ENCODE measurements at regions not wholly inside any gene's neighbourhood (a gene's known extent, or its start where the extent isn't known, plus 50 kb on each side); places are given as distances from the start of the nearest gene placed in this dataset.
"Not testable (repeated sequence)": the region's sequence is repeated elsewhere in the genome, so short reads cannot be mapped to it uniquely, and the experiment has no call there.

DNA sequence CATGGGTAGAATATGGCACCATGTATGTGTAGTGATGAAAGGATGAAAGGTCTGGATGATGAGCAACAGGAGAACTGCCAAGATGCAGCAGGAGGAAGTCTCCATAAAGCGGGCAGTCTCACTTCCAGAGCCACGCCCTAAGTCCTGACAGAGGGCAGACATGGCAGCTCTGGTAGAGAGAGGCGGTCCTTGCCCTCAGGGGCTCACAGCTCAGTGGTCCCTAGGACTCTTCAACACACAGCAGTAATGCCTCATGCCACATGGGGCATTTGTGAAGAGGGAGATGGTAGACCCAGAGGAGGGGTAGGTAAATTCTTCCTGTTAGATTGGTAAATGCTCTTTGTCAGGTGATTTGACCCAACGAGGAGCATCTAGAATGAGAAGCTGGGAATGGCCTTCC is 1088.4 kb downstream of the BCL11B start:
- no peak for DNase-seq (ENCODE audit: low read depth in 2 of 2)

DNA sequence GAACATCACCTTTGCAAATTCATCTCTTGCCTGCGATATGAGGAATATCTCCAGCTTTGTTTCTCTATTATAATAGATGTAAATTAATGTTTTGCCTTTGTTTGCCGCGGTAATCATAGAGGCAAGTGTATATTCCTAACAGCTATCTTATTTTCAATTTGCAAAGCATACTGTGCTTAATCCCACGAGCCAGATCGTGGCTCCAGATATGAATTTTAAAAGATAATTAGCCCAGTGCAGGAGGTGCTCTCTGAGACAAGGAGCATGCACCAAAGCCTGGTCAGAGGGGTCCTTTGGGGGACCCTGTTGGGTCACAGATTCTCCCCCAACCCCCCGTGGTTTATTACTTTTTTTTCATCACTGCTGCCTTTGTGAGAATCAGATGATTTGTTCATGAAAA is 1087.5 kb downstream of the BCL11B start:
- DNase-seq (ENCODE audit: low read depth in 2 of 2), result no peak

DNA sequence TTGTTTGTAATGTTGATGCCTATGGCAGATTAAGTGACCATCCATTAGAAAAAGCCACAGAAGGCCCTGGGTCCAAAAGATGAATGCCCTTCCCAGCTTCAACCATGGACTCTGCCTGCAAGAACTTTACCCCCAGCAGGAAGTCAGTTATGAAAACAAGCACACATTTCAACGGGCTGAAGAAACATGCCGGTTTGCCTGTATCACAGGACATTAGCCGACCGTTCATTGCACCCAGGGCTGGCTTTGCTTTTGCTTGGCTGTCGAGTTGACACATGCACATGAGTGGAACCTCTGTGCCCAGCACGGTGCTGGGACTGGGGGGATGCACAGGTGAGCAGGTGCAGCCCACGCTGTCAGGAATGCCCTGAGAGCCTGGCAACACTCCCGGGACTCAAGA is 1087.0 kb downstream of the BCL11B start:
- no peak for DNase-seq (ENCODE audit: low read depth in 2 of 2)

DNA sequence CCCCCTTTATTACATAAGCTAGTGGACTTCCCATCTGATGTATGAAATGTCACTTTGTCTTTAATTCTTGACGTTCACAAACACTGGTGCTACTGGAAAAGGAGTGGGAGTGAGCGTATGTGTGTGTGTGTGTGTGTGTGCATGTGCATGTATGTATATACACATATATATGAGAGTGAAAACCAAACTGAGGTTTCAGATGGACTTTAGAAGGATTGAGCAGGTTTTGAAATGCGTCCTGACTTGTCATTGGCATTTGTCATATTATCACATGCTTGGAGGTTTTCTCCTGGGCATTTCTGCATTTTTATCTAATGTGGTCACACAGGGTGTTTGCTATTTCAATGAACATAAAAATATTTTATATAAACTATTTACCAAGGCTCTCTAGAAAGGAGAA is 1085.9 kb downstream of the BCL11B start:
- no peak for DNase-seq (ENCODE audit: low read depth in 2 of 2)

DNA sequence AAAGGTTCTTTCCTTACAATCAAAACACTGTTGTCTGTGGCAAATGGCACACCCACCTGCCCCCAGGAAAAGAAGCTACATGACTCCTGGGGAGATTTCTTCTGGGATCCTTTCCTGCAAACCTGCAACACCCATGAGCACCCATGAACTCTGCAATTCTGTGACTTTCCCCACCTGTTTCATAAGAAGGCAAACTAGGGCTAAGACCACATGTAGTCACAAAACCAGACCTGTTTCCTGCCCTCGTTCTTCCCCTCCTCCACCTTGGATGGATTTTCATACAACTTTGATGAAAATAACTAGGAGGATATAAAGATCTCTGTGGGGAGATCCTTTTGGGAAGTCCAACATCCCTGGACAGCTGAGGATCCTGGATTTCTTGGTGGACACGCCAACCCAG is 1084.7 kb downstream of the BCL11B start:
- no peak for DNase-seq (ENCODE audit: low read depth in 2 of 2)

DNA sequence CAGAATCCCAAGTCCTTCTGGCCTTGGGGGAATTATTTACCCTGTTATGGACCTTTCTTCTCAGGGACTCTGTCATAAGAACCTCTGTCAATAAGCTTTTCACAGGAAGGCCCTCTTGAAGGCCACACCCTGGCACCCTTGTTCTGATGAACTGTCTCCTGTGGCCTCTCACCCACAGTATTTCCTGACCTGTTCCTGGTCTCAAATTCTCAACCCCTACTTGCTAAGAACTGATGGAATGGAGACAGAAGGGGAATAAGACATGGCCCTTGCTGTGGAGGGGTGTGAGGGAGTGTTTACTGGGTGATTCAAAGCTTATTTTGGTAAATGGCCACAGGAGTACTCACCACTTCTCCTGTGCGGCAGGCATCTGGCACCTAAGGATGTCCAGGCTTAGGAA is 1082.9 kb downstream of the BCL11B start:
- no peak for DNase-seq (ENCODE audit: low read depth in 2 of 2)

DNA sequence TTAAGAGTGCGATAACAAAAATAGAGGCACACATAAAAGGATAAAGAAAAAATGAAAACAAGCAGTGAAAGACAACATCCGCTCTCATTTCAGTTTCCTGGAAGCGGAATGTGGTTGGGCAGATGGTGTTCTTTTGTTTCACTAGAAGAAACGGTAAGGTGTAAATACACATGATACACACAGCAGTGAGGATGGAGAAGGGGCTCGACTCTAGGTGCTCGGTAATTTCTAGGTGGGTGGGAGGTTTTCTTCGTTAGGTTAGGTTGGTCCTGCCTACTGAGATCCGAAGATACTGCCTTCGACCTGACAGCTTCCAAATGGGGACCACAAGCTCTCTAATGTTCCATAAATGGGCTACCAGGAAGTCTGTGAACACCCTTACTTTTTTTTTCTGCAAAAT is 1082.5 kb downstream of the BCL11B start:
- DNase-seq (ENCODE audit: low read depth in 2 of 2), result no peak

DNA sequence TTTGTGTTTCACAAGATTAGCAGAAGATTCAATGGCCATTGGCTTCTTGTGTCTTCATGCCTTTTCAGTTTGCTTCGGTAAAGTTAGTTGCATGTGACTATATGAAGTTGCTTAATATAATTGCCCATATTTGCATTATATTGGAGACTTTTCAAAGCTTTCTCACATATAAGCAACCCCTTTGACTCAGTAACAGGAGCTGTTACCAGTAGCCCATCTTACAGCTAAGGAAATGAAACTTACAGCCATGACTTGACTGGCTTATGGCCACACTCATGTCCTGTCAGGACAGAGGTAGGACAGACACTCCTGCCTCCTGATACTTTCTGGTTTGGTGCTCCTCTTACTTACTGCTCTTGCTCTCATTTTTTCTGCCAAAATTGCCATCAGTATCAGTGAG is 1082.1 kb downstream of the BCL11B start:
- DNase-seq (ENCODE audit: low read depth in 2 of 2), result no peak

DNA sequence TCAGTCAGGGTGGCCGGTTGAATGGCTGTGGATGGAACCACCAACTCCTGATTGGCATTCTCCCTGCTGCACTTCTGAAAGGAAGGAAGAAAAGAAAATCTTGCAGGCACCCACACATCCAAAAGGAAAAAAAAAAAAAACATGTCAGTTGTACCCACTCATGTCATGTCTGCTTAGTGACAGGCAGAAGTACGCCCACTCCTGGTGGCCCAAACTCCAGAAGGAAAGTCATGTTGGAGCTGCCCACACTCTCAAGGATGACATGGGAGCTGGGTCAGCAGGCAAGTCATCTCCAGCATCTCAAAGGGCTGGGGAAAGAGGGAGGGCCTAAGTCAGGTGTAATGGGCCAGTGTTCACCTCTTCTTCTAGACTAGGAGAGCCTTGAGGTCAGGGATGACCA is 1079.1 kb downstream of the BCL11B start:
- no peak for DNase-seq (ENCODE audit: low read depth in 2 of 2)

DNA sequence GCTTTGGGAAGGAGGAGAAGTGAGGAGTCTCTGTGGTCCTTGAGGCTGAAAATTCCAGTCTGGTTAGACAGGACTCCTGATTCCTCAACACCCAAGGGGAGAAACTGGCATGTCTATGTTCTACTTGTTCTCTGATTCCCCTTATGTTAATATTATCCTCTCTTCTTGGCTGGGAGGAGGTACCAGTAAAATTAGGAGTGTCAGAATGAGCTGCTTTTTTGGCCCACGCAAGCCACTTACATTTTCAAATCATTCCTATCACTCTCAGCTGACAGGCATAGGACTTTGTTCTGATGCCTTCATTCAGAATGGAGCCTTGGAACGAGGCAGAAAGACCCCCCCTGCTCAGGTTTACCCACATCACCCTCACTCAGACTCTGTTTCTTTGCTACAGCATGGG is 1077.2 kb downstream of the BCL11B start:
- DNase-seq (ENCODE audit: low read depth in 2 of 2), result no peak

DNA sequence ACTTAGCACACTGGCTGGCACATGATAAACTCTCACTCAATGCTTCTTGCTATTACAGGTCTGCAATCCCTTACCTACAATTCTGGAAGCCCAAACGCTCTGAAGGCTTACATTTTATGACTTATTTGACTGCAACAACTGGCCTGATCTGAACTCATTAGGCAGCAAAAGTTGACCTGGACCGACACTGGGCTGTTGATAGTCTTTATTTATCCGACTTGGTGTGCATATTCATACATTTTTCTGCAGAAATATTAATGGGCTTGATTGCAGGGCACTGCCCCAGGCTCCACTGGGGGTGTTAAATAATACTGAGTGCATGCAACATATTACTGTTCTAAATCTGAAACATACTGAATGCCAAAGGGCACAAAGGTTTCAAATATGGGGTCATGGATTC is 1076.7 kb downstream of the BCL11B start:
- no peak for DNase-seq (ENCODE audit: low read depth in 2 of 2)

DNA sequence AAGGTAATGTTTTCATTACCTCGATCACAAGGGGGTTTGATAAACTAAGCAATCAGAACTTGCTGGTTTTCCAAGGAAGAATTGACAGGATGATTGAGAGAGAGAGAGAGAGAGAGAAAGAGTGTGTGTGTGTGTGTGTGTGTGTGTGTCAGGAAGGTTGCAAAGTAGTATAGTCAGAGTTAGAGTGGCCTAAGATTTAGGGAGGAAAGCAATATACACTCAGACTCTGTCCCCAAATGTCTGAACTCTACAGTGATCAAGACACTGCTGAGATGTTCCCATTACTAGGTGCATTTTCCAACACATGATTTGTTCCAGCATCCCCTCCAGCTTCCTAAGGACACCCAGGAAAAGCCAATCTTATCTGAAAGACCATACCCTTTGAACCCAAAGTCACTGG is 1074.1 kb downstream of the BCL11B start:
- DNase-seq (ENCODE audit: low read depth in 2 of 2), result no peak

DNA sequence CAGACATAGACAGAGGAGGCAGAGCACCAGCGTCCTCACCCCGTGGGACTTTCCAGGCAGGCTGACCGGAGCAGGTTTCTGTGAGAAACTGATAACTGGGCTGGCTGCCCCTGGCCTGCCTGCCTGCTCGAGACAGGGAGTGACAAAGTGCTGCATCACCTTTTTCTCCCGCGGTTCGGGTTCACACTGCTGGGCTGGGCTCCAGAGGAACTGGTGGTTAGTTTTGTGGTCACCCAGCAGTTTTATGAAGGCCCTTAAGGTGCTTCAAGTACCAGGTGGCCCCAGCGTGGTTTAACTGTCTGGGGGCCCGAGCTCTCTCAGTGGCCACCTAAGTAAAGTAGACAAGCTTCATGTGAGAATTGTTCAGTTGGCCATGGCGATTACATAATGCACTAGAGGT is 1073.6 kb downstream of the BCL11B start:
- no peak for DNase-seq (ENCODE audit: low read depth in 2 of 2)

DNA sequence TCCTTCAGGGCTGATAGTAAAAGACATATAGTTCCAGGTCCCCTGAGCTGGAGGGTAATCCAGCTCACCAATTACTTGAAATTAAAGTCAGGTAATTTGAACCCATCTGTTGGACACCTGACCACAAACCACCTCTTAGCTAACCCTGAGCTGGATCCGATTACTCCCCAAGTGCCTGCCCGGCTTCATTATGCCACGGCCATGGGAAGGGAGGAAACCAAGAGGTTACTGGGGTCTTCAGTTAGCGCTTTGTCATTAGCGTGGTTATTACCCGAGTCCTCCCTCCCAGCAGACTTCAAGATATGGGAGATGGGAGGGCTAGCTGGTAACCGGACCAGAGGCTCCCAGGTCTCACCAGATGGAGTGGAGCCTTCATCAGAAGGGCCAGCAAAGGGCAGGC is 1071.4 kb downstream of the BCL11B start:
- no peak for DNase-seq (ENCODE audit: low read depth in 2 of 2)

DNA sequence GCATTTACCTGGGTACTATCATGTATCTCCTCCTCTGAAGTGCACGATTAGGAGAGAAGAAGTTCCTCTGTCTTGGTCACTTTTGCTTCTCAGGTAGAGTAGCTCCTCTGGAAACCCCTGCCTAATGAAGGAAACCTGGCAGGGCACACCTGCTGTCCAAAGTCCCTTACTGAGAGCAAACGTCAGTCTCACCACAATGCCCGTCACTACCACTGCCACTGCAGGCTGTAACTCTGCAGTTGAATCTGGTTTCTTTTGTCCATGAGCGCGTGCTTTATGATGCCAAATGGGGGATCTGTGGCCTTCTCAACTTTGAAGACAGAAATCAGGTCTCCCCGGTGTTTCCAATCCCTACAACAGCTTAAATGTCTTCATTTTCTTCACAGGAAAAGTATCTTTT is 1068.6 kb downstream of the BCL11B start:
- no peak for DNase-seq (ENCODE audit: low read depth in 2 of 2)

DNA sequence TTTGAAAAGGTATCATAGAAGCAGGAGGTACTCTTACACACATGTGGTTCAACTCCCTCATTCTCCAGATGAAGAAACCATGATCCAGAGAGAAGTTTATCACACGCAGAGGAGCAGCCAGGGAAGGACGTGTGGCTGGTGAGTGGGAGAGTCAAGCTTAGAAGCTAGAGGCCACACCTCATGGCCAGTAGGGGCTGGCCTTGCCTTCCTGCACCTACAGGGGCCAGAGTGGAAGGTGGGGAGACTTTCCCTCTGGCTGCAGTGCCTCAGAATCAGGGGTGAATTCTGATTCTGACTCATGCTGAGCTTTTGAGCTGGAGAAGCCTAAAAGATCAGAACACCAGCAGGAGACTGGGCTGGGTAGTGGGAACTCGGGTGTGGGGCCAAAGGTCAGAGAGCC is 1067.9 kb downstream of the BCL11B start:
- DNase-seq (ENCODE audit: low read depth in 2 of 2), result no peak

DNA sequence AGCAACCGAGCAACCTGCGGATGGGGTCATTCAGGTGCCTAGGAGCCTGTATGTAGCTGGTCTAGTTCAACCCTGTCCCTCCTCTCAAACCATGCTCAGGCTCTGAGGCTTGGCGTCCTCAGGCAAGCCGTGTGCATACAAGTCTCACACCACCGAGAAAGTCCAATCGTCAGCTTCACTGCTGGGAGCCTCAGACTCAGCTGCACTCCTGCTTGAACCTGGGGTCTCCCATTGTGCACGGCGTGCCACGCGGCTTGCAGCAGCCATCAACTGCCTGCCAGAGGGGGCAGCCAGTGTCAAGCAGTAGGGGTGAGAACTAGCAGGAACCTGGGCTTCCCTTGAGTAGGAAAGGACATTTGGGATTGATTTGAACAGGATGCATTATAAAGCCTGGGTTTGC is 1064.6 kb downstream of the BCL11B start:
- no peak for DNase-seq (ENCODE audit: low read depth in 2 of 2)

DNA sequence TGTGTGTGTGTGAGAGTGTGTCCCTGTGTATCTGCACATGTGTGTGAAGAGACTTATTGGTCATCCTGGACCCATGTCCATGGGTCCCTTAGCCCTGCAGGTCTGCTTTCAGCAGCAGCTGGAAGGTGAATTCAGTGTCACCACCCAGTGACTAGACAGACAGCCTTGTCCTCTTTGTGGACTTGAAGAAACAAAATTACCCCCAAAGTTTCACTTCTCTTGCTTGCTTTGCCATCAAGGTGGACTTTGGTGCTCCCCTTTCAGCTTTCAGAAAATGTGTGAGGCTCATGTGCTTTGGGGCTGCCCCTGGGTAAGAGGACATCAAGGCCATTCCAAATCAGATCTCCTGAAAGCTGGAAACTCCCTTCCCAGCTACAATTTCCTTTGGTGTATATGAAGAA is 1063.8 kb downstream of the BCL11B start:
- DNase-seq (ENCODE audit: low read depth in 2 of 2), result no peak

DNA sequence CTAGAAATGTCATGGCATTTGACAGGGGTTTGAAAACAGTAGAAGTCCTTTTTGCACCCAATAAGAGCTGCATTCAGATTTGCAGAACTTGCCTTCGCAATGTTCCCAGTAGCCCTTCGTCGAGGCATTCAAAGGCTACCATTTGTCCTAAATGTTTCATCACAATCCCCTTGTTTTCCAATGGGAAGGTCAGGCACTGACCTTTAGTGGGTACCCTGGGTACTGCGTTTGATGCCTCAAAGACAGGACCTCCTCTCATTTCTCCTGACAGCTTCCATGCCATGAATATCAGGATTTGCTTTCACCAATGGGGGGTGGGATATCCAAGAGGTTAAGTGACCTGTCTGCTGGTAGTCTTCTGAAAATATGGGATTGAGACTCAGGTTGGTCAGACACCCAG is 1063.1 kb downstream of the BCL11B start:
- DNase-seq (ENCODE audit: low read depth in 2 of 2), result no peak

DNA sequence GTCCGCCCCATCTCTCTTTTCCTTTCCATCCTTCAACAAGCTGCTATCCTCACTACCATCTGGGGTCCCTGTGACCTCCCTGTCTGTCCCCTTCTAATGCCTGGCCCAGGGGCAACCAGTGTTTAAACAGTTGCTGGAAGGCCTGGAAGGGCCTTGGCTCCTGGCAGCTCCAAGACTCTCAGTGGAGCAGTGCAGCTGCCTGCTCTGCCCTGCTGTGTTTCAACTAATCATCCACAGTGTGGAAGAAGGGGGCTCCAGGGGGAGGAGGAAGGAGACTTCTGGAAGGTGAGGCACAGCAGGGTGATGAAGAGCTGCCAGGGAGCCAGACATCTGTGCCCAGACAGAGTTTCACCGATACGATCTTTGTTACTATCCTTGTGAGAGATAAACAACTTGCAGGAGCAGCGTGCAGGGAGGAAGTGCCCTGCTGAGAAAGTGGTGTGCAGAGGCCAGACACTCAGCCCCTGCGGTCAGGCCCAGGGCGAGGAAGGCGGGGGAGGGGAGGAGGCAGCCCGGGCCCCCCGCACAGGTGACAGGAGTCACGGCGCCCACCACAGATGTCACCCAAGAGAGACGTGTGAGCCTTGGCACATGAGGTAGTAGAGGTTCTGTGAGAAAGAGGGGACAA is 1061.8 kb downstream of the BCL11B start:
- no peak for DNase-seq (ENCODE audit: low read depth in 2 of 2)

DNA sequence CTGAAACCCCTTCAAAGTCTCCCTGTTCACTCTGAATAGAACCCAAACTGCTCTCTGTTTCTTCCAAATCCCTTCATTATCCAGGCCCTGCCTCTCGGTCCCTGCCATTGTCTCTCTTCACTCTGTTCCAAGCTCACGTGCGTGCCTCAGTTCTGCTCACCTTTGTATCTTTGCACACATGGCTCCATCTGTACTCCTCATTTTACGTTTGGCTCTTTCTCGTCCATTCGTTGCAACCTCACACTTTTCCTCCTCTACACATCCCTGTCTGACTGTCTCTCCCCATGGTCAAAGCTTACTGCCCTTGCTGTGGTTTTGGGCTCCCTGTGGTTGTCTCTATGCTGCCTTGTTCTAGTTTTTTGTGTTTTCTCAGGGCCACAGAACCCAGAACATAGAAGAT is 1054.5 kb downstream of the BCL11B start:
- DNase-seq (ENCODE audit: low read depth in 2 of 2), result no peak

DNA sequence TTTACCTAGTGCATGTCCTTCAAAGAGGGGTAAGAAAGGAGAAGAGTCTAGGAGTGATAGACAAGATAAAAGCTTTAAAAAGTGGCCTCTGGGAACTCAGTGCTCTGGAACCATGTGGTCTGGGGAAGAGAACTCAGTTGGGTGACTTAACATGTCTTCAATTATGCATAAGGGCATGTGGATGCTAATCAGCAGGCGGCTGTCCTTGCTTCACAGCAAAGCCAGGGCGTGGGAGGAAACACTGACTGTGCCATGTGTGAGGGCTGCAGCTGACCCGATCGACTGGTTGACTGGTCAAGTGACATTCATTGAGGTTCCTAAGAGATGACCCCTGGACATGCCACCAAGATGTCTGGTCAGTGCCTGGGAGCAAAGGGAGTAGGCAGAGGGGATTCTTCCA is 1053.8 kb downstream of the BCL11B start:
- no peak for DNase-seq (ENCODE audit: low read depth in 2 of 2)

DNA sequence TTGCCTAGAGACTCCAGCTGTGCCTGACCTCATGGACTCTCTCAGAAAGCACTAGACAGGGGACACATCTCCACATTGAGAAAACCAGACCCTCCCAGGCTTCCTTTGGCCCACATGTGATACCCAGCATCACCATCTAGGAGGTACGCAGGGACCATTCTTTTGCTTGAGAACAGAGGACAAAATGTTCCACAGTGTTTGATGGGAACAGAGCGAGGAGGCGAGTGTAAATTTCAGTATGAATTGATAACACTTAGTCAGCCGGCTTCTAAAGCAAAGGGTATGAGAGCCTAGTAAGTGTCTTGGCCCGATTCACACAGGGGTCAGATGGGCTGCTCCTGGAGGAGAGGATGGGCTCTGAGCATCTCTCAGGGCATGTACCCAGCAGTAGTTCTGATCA is 1052.4 kb downstream of the BCL11B start:
- no peak for DNase-seq (ENCODE audit: low read depth in 2 of 2)

DNA sequence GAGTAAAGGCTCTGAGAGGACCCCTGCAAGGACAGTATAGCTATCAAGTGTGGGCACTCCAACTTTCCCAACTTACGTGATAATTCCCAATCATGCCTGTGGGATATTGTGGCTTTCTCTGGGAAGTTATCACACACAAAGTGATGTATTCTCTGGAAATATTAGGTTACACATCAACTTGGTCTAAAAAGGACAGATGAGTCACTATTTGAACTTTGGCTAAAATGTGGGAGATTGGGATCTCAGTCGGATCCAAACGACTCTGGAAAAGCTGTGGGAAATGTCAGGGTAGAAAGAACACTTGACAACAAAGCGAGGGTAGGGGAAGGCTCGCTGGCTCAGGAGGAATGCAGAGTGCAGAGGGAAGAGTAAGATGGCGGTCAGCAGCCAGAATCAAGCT is 1048.9 kb downstream of the BCL11B start:
- DNase-seq (ENCODE audit: low read depth in 2 of 2), result no peak

DNA sequence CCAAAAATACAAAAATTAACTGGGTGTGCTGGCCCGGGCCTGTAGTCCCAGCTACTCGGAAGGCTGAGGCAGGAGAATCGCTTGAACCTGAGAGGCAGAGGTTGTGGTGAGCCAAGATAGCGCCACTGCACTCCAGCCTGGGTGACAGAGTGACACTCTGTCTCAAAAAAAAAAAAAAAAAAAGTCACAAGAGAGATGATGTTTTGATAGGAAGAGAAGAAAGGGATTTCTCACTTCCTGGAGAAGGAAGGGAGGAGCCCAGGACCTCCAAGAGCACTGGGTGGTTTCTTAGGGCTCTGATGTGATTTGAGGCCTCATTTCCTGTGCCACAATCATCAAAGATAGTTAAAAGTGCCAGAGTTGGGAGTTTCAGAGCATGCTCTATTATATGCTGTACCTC is 1048.3 kb downstream of the BCL11B start:
- not testable (repeated sequence) for DNase-seq (ENCODE audit: low read depth in 2 of 2)

Measured in activated CD4-positive, alpha-beta T cell treated with anti-CD3 and anti-CD28 coated beads for 24 hours (primary cell).